Activated CD4-positive, CD25-positive, alpha-beta regulatory T cell (primary cell): ENCODE measurements at regions not wholly inside any gene's neighbourhood (a gene's known extent, or its start where the extent isn't known, plus 50 kb on each side); places are given as distances from the start of the nearest gene placed in this dataset.

Experiments
- DNase-seq, 4 experiments: peaks; one replicate each; lab custom pipeline; 2025; lab: John Stamatoyannopoulos, UW

DNA sequence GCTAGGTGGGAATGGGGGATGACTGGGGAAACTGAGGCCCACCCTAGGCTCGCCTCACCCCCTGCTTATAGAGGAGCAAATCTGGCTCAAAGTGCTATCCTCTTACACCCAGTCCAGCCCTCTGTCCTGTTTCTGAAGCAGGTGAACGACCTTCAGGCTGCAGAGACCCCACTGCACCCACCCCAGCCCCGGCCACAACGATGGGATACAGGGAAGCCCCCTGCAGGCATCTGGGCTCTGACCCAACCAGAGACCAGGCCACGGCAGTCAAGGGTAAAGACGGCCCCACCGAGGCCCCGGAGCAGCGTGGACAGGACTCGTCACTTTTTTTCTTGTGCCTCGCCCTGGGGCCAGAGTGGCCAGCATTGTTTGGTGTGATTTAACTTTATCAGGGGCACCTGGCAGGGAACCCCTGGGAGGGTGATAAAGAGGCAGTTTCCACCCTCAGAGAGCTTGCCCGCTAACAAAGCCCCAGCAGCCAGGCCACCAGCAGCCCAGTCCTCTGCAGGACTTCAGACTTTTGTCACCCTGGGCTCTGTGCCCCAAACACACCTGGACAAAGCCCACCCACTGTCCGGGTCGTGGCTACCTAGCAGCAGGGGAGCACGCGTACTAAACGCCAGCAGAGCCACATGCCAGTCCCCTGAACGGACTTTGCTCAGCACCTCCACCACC lies 612.6 kb downstream of the TBC1D22A start:
- no peak for DNase-seq

DNA sequence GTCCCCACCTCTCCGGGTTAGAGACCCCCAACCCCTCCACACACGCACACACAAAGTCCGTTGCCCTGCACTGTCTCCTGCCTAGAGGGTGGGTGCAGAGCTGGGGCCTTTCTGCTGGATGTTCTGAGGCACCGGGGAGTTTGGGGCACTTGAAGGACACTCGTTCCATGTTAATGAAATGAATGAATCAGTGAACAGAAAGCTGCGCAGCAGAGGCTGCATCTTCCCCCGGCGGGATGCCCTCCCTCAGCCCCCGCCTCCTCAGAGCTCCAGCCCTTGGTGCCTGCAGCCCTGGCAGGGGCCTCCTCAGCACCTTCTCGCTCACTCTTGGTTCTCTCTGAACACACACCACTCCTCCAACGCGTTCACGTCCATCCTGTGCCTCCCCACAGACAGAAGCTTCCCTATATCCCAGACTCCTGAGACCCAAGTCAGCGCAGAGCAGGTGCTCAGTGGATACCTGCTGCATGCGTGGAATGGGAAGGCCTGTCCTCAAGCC lies 611.9 kb downstream of the TBC1D22A start:
- no peak for DNase-seq

DNA sequence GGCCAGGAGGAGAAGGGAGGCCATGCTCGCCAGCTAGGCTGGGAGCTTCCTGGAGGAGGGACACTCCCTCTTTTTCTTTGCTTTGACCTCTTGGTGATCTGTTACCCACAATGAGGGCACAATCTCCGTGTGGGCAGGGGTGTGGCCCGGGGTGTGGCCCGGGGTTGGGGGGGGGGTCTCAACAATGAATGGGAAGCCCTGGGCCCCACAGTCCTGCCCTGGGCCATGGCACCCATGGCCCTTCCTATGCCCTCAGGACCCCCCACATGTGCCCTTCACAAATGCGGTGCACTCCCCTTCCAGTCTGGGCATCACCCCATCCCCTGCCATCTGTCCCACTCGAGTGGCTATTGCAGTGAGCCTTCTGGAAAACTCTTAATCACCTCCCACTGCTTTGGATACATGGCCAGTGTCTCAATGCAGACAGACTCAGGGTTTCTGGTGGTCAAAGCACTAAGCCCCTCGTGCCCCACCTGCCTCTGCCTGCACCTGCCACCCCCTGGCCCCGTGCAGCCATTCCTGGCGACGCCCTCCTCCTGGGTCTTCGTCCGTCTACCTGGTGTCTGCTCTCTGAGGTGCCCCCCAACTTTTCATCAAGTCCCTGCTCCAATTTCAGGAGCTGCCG lies 611.3 kb downstream of the TBC1D22A start:
- no peak for DNase-seq

DNA sequence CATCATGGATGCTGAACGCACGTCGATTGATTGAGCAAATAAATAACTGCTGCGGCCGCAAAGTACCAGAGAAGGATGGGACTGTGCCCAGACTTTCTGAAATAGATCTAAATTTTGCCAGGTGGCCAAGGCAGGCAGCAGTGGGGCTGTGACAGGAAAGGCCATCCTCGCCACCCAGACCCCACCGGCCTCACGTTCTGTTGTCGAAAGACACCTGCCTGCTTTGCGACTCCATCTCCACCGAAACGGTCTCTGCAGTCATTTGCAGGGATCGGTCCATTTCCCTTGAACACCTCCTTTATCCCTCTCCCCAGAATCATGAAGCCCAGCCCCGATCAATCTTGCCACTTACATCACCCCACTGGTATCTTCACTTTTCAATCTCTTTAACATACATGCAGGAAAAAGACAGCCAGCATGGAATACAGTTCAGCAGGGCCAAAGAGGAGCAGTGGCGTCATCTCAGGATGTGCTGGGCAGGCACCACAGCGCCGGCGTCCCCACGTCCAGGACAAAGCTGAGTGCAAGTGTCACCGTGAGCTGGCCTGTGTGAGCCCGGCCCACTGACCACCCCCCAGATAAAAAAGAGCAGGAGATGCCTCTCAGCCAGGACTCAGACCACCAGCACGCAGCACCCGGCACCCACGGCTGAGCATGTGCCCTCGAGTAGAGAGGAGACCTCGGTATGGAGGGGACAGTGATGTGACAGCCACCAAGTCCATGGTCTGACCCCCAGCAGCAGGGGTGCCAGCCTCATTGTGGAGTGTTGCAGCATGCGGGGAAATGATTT lies 610.3 kb downstream of the TBC1D22A start:
- no peak for DNase-seq

DNA sequence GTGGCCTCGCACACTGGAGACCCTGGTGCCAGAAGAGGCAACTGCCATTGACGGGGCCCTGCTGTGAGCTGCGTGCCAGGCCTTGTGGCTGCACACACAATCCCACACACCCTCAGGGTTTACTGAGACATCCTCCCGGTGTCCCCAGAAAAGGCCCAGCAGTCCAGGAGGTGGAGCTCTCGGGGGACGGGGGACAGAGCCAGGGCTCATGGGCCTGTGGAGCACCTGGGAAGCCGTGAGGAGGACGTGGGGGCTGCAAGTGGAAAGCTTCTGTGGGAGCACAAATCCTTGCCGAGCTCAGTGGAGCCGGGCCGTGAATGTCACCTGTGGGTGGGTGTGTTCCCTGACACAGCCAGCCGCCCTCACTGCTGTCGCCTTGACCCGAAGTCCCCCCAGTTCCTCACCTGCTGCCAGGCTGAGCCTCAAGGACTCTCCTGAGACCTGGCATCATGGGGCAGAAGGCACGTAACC lies 609.7 kb downstream of the TBC1D22A start:
- no peak for DNase-seq

DNA sequence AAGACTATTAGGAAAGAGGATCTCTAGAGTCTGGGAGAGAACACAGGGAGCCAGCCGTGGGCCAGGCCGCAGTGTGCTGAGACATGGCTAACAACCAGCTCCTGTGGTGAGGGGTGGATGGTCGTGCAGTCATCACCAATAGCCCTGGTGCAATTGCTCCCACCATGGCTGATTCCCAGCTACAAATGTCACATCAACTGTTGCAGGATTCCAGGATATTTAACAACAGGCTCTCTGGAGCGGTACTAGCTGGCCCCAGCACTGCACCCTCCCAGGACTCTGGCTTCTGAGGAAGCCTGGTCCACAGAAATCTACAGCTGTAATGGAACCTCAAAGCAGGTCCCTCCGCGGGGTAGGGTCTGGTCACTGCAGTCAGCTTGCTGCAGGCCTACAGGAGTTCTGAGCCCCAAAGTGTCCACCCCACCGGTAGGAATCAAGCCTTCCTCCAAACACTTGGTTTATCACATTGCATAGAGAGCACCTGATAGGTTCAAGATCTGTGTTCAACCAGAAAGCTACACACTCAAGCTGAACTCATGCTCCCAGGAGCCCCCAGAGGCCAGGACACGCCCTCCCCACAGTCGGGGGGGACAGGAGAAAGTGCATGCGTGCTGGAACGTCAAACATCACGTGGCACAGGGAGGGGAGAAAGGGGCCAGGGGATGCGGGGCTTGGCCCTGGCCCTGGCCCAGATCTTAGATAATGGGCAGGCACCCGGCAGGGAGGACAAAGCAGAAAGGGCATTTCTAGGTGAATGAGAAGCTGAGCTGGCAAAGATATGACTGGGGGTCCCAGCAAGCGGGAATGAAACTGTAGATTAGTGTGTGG lies 609.0 kb downstream of the TBC1D22A start:
- no peak for DNase-seq

DNA sequence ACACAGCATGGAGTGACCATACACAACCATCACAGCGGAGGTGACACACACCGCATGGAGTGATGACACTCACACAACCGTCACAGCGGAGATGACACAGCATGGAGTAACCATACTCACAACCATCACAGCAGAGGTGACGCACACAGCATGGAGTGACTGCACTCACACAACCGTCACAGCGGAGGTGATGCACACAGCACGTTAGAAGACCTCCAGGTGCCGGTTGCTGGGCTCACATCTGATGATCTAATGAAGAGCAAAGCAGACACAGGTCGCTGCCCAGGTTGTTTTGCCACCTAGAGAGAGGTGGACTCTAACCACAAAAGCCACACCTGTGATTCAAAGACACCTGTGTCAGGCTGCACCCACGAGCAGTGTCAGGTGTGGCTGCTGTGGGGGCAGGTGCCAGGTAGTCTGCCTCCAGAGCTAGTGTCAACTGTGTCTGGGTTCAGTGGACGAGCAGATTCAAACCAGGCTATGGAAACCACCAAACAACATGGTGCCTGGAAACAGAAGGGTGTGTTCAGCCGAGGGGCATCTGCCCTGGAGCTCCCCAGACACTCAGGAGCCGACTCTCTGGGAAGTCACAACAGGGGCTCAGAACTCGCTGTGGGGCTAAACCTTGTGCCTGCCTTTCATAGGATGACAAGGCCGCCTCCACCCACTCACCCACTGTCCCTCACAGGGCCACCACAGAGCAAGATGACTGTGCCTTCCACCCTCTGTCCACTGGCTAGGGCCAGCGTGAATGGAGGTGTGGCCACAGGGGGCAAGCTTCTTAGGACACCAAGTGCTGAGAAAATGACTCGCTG lies 608.2 kb downstream of the TBC1D22A start:
- no peak for DNase-seq

DNA sequence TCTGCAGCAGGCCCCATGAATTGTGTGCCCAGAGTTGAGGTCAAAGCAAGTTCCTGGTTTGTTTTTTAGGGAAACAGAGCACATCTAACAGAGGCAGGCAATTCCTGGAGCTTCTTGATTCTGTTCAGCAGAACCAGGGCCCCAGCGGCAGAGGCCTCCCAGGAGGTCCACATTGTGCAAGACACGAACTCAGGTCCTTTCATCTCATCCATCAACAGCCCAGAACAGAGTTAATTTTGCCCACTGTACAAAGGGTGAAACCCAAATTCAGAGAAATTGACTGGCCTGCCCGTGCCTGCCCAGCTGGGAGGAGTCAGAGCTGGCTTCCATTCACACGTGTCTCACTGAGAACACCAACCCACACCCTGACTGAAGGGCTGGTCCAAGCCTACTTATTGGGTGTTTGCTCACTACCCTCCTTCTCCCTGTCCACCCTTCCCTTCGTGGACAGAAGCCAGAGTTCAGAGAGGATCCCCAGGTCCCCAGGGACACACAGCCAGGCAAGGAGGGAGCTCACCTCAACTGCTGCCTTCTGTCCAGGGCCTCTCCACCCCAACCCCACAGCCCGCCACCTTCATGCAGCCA lies 607.1 kb downstream of the TBC1D22A start:
- DNase-seq = no peak

DNA sequence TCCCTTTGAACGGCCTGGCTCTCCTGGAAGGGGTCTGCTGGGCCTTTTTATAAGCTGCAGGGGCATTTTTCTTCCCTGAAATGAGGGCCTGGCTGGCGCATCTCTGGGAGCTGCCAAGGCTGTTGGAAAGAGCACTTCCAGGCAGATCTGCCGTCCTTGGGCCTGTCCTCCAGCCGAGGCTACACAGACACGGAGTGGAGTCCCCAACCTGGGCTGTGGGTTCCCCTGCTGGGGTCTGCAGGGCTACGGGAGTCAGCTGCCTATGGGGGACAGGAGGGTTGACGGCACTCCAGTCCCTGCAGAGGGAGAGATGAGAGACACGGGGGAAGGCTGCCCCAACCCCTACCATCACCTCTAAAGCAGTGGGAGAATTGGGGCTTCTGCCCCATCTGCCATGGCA lies 606.6 kb downstream of the TBC1D22A start:
- DNase-seq = no peak

DNA sequence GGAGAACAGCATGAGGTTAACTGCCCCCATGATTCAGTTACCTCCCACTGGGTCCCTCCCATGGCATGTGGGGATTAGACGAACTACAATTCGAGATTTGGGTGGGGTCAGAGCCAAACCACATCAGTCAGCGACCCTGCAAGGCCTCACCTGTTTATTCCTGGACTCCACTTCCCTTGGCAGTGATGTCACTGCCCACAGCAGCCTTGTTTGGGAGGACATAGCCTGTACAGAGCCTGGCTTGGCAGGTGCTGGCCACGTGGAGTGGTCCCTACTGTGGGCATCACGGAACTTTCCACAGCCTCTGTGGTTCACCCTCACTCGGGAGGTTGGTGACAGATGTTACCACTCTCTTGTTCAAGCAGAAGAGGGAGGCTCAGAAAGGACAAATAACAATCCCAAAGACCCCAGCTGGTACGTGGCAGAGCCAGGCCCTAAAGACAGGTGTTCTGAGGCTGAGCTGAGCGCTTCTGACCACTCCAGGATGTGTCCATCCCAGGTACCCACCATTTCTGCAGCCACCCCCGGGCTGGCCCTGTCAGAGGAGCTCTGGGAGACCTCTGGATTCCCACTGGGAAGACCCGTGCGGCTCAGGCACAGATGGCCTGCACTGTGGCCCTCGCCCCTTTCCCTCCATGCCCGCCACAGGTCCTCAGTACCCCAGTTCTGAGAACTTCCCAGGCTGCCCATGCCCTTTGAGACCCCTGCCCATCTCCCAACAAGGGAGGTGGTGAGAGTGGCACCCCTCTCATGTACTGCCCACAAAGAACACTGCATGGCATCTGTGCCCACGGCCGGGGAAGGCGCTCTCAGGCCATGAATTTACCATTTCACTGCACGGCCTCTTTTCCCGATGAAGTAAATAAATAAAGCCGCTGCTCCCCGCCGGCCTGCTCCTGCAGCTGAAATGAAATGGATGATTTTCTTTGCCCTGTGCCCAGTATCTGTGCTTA lies 605.8 kb downstream of the TBC1D22A start:
- DNase-seq = no peak

DNA sequence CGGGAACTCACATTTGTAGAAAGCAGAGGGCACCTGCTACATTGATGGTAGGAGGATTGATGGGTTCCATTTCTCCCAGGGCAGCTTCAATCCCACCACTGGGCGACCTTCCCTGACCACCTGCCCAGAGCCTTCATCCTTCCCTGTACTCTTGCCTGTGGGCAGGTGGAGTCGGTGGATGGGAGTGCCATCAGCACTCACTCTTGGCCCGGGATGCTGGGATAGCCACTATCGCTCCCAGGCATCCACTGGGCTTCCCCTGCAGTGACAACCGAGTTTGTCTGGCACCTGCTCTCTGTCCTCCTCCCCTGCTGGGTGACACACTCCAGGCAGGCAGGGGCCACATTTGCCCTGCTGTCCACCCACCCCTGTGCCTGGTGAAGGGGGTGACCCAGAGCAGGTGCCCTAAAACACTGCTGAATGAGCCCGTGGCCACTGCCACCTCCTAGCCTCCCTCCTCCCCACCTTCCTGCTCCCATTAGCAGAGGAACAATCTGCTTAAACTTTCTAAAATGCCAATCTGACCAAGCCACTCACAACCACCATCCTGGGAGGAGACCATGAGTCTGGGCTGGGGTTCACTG lies 604.7 kb downstream of the TBC1D22A start:
- DNase-seq = no peak

DNA sequence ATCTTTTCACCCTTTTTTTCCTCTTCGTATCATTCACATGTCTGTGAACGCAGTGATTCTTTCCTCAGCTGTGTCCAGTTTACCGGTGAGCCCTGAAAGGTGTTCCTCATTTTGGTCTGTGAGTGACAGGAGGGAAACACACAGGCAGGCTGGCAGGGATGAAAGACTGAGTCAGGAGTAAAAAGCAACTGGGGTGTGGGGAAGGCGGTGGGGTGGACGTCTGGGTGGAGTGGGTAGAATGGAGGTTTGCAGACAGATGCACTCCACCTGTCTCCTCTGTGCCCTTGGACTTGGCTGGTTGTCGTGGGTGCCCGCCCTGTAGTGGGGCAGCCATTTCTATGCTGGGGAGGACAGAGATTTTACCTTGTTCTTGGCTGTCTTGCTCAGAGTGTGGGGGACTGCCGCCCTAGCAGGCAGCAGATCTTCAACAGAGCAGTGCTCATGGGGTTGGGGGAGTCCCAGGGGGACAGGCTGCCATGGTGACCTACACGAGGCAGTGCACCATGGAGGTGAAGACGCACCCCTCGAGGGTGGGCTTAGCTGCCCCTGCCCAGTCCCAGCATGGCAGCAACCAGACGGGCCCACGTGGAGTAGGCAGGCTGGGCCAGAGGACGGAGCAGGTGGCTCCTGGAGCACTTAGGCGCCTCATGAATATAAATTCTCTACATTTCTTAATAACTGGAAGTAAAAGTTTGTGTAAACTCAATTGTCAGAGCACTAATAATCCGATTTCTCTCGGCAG lies 603.7 kb downstream of the TBC1D22A start:
- DNase-seq = no peak

DNA sequence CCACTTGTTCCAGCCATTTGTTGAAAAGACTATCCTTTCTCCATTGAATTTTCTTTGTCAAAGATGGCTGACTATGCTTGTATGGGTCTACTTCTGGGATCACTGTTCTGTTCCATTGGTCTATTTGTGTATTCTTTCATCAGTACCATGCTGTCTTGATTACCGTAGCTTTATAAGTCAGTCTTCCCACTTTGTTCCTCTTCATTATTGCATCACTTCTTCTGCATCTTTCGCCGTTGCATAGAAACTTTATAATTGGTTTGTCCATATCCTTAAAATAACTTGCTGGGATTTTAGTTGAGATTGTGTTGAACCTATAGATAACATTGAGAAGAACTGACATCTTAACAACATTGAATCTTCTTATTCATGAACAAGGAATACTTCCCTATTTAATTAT lies 598.8 kb downstream of the TBC1D22A start:
- DNase-seq = no peak

DNA sequence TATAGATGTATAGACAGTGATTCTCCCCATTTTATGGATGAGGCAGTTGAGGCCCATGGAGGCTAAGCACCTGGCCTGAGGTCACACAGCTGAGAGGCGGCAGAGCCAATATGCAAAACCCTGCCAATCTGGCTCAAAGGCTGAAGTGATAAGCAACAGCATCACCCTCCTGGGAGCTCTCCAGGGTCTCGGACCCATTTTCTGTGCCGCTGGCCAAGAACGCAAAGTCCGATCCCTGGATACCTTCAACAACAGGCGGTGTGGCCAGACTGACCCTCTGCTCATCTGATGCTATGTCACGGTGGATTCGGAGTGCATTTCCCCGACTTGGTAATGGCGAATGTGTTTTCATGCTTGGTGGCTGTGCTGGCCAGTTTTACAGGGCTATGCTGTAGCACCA lies 595.0 kb downstream of the TBC1D22A start:
- no peak for DNase-seq

DNA sequence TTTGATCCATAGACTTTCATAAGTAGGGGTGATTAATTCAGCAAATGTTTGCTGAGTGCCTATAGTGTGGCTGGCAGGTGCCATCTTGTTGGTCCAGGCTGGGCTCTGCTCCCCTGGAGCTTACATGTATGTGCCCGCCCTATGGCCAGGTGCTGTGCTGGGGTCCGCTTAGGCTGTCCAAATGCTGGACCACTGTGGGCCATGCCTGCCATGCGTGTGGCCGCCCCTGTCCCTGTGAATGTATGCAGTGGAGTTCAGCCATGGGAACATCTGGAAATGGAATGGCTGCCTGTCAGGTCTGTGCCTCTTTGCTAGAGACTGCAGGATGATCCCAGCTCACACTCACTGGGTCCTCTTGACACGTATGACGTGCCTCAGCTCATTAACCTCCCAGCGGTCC lies 594.6 kb downstream of the TBC1D22A start:
- no peak for DNase-seq

DNA sequence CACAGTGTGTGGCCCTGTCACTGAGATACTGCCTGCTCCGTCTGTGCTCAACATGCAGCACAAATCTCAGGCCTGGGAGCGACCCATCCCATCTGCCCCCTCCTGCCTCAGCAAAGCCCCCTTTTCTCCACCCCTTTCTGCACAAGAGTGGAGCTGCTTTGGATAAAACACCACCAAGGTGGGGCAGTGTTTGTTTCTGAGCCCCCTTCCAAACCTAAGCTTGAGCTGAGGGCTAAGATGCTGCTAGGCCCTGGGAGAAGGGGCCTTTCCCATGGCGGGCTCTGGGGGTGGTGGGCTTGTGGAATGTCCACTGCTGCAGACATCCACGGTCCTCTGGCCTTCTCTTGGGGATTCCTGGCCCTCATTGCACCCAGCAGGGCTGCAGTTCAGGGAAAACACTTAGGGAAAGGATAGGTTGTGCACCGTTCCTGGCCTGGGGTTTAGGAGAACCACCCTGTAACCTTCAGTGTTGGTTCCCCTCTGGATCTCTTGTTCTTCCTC lies 594.1 kb downstream of the TBC1D22A start:
- DNase-seq = no peak

DNA sequence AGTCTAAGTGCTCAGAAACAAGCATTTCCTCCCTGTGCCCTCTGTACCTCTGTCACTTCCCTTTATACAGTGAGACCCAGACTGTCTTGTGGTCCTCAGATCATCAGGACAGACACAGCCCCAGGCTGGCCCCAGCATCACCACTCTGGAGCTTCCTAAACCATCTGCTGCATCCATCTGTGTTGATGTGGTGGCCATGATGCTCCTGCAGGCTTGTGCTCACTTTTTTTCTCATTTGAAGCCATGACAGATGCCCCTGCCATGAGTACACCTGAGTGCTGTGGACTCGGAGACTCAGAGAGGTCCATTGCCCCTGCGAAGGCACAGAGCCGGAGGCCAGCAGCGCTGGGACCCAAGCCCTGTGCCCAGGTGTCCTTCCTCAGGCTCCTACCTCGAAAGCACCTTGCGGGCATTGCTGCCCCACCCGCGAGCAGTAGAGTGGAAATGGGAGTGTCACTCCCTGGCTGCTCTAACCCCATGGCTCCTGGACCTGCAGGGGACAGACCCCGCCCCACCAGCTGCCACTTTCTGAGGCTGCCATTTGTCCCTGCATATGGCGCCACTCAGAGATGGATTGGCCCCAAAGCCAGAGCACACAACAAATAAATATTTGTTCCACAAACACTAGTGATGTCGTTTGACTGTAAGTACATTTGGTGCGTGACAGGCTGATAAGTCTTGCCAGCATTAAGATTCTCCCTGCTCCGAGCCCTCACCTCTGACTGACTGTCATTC lies 593.5 kb downstream of the TBC1D22A start:
- DNase-seq = no peak

DNA sequence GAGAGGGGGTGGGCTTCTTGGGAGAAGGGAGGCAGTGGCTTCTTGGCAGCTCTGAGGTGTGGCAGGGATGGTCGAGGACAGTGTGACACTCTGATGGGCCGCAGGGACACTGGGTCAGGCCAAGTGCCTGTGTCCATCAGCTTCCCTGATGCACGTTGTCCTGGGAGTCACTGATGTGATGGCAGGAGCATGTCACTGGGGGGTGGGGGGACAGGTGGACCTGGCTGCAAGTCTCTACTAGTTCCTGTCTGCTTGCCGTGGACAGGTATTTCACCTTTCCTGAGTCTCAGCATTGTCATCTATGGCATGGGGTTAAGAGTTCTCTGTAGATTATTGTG lies 592.9 kb downstream of the TBC1D22A start:
- no peak for DNase-seq
